ENCODE measurements at regions not wholly inside any gene's neighbourhood (a gene's known extent, or its start where the extent isn't known, plus 50 kb on each side); places are given as distances from the start of the nearest gene placed in this dataset.
A peak's percentile ranks its signal among the peaks of the same experiment; 100 is the strongest.

DNA sequence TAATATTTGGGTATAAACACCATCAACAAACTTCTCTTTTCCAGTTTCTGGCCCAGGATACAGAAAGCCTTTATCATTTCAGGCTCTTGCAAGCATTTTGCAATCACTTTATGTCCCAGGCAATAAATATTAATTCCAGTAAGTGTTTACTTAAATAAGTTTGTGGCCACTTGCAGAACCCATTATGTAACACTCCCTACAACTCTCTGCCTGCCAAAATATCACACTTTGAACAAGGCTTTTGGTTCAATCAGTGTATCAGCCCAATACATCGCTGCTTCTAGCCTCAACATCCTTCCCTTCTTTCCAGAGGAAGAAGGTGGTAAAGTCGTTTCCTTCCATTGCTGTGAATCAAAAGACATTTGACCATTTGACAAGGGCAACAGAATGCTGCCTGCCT is 203.0 kb upstream of the USP25 start:
- DNase-seq (ENCODE audit: low spot score), result no peak

DNA sequence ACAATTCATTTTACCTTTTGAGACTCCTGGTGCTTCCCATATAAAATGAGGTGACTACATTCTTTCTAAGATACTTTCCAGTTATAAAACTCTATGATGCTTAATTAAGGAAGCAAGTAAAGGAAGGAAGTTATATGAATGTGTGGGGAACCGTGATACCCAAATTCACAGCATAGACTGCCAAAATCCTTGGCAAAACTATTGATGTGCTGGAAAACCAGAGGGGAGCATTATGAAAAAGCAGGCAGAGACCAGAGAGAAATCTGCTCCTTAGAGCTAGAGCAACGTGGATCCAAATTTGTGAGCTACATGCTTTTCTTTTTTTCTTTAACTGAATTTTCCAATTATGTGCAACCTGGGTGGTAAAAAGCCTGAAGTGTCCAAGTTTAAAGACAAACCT is 201.4 kb upstream of the USP25 start:
- DNase-seq (ENCODE audit: low spot score), result no peak

DNA sequence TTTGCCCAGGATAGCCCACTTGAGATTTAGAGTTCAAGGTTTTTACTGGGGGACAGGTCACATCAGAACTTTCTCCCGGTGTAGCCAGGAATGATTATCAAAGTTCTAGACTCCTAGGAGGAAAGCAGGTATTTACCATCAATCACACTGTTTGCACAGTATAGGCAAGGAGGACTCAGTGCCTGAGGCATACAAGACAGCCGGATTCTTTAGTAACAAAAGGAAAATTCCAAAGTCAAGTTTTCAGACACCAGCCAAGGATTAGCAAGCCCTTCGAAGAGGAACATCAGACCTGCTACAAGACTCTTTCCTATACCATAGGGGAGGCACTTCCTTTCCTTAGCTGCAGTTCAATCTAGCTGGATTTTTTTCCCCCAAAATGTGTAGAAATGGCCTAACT is 197.8 kb upstream of the USP25 start:
- no peak for DNase-seq (ENCODE audit: low spot score)

DNA sequence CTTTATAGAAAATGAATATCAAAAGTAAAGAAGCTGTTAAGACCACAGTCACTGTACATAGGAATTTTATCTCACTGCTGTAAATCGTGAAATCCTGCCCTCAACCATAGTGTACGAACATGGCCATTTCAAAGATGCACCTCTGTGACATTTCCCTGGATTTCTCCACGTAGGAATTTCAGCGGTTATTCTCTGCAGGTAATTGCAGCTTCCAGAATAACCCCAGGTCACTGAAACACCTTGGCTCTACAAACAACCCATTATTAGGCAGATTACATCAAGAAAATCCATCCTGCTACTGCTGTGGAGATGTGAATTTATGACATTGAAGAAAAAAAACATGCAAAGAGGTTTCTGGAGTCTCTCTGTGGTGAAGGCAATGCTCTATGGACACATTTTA is 196.2 kb upstream of the USP25 start:
- DNase-seq (ENCODE audit: low spot score), result no peak

DNA sequence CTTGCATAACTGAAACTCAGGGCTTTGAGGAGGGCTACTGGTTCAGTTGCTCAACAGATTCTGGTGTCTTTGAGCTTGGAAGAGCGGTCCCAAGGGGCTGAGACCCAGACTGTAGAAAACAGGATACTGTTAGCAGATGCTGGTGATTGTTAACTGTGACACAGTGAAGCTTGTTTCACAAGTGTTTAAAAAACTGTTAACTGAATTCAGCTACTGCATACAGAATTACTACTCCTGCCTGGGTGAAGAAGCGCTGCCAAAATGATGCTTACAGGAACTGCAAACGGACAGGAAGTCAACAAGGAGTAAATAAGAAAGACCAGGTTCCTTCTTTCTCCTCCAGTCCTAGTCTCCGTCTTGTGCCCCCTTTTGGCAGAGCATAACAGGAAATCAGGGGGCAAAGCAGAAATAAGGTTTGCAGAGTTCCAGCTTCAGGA is 195.3 kb upstream of the USP25 start:
- no peak for DNase-seq (ENCODE audit: low spot score)

DNA sequence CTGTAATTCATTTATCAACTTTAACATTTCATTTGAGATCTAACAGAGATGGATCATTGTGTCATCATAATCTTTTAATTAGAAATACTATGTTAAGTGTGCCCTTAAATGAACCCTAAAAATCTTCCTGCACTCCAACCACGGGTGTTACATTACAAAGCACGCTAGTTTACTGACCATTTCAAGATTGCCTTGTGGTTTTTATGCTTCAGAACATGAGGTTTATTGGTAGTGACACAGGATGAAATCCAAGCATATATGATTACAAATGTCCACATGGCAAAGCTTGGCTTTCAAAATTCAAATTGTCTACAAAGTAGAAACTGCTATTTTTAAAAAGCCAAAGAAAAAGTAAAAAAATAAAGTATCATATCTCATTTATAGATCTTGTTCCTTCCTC is 190.4 kb upstream of the USP25 start:
- no peak for DNase-seq (ENCODE audit: low spot score)

DNA sequence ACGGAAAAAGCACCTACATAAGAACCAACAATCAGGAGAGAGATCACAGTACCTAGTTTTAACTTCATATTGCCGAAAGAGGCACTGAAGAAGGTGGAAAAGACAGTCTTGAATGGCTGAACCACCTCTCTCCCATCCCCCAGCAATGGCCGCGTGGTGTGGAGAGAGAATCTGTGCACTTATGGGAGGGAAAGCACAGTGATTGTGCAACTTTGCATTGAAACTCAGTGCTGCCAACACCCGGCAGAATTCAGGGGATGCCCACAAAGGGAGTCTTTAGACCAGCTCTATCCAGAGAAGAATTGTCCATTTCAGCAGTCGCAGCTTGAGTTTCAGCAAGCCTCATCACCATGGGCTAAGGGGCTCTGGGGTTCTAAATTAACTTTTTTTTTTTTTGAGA is 186.3 kb upstream of the USP25 start:
- no peak for DNase-seq (ENCODE audit: low spot score)

DNA sequence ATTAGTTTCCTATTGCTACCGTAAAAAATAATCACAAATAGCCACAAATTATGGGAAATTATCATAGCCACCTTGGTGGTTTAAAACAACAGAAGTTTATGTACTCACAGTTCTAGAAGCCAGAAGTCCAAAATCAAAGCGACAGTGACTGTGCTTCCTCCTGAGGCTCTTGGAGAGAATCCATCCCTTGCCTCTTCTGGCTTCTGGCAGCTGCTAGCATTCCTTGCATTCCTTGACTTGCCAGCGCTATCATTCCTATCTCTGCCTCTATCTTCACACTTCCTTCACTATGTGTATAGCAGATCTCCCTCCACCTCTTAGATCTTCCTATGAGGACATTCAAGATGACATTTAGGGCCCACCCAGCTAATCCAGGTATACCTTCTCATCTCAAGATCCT is 180.1 kb upstream of the USP25 start:
- peak; percentile 44 for DNase-seq (ENCODE audit: low spot score)

DNA sequence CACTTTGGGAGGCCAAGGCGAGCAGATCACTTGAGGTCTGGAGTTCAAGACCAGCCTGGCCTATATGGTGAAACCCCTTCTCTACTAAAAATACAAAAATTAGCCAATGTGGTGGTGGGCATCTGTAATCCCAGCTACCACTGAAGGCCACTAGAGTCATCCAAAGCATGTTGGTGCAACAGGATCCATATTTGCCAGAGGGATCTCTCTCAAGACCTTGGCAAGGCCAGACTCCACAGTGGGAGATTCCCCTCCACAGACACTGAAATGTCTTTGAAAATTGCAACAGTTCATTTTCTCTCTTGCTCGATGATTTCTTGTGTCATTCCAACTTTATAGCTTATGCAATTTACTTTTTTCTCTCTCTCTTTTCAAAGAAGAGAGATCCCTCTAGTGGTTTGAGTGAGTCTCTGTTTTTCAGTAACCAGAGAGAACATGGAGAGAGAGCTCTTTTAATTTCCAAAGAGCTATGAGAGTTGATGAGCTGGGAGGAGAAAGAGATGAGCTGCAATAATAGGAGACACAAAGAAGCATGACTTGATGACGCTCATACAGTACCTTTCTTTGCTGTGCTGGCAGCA is 176.8 kb upstream of the USP25 start:
- DNase-seq (ENCODE audit: low spot score), result peak; percentile 37

DNA sequence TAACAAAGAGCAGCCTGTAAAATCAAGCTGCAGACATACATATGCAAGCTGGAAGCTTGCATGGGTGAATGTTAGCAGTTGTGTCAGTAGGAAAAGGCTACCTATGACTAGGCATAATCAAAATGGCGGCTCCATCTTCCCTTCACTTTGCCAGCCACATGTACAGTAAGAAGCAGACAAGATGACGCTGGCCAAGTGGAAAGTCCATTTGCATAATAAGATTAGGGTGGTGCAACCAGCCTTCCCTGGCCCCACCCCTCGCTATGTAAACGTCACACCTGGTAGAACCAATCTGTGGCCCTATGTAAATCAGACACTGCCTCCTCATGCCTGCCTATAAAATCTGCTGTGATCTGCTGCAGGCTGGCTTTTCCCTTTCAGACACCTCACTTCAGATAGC is 171.9 kb upstream of the USP25 start:
- DNase-seq (ENCODE audit: low spot score), result no peak

DNA sequence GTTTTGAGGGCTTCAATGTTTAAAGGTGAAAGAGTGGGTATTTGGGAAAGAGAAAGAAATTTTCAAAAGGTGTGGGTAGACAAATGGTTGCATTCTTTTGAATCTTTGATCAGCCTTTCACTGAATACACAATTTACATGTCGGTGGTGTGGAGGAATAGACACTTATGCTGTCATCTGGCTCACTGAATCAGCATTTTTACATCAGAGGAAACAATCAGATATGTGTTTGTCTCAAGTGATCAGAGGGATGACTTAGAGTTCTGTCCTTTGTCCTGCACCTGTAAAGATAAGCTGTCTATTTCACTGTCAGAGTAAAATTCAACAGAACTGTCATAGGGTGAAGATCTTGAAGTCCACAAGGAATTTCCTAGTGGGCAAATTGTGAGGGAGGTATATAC is 170.9 kb upstream of the USP25 start:
- DNase-seq (ENCODE audit: low spot score), result no peak

DNA sequence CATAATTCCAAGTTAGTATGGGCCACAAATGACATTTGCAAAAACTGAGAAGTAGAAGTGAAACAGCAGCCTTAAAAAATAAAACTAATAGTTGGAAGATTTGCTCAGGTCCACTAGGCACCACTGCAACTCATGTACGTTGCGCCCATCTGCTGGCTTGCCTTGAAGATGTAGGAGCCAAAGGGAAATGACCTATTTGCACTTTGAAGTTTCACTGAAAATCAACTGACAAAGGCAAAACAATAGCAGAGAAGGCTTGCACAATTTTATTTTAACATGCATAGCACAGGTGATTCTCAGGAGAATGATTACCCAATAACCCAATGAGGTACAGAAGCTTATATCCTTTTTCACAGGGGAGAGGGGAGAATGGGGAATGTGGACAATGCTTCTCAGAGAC is 170.1 kb upstream of the USP25 start:
- no peak for DNase-seq (ENCODE audit: low spot score)

DNA sequence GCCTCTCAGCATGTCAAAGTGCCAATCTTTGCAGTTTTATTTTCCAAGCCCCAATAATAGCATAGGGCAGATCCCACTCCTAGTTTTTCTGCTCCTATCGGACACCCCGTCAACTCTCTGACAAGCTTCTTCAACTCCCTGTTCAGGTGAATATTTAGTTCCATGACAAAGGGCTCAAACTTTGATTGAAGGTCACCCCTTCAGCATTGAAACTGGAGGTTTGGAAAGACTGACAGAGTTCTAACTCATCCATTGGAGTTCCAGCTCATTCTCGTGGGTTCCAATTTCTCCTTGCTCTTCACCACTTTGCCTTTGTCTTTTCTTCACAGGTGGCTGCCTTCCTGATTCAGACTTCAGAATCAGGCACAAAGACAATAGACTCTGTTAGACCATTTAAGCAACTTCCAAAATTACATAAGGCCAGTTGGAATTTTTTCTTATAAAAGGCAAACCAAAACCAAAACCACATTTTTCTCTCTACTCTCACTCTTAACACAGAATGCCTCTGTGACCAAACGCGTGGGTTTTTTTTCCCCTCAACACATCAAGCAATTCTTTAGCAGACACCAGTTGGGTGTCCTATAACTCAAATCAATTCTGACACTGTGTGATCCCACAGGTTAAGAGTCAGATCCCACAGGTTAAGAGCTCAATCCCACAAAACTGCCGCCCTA is 169.3 kb upstream of the USP25 start:
- DNase-seq (ENCODE audit: low spot score), result peak; percentile 77

DNA sequence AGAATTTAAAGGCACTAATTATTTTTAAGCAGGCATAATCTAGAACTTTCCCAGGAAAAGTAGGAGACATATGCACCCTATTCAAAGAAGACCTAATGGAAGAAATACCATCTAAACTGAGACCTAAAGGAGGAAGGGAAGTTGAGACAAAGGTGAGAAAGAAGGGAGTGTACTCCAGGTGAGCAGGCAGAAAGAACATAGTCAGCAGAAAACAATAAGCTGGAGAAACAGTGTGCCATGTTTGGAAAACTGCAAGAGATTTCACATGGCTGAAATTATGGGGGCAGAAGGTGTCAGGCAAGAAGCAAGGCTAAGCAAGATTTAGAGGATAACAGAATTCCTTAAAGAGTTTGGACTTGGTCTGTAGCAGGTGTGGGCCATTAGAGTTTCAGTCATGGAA is 167.0 kb upstream of the USP25 start:
- no peak for DNase-seq (ENCODE audit: low spot score)

DNA sequence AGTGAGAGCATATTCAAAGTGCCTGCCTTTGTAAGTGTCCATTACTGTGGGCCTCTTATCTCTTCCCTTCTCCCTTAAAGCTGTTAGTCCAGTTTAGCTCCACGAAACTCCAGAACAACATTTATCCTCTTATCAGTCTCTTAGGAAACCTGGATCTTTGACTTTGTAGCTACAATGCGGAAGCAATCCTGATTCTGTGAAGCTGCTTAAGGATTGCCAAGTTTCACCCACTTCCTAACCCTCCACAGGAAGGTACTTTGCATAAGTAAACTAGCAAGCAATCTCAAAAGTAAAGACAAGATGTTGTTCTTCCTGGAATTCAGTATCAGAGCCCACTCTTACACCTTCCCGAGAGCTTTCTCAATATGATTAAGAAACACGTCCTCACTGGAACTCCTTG is 164.9 kb upstream of the USP25 start:
- DNase-seq (ENCODE audit: low spot score), result no peak

DNA sequence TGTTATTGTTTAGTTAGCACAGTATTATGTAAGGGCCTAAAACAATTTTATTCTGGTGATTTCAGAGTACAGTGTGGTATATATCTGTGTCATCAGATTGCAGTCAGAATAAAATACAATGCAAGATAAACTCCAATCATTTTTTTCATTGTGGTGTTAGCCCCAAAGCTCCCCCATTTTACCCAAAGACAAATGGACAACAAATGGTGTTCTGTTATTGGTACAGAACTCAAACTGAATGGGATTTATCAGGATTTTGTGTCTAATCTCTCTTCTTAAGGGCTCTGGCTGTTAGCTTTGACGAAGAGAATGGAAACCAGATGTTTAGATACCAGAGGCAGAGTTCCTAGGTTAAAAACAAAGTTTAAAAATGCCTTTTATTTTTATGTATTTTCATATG is 163.1 kb upstream of the USP25 start:
- no peak for DNase-seq (ENCODE audit: low spot score)

DNA sequence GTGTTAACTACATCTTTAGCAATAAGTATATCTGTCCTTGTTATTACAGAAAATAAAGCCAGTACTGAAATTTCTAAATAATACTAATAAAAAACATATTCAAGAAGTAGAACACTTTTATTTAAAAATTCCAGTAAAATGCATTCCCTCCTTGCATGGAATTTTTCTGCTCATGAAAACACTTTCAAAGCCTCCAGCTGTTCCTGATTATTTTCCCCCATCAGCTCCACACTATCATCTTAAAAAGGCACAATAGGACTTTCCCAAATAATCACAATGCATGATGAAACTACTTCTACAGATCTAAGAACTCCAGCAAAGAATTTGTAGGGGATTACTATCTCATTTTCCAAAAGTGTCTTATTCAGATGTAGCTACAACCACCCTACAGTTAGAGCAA is 162.6 kb upstream of the USP25 start:
- DNase-seq (ENCODE audit: low spot score), result no peak

DNA sequence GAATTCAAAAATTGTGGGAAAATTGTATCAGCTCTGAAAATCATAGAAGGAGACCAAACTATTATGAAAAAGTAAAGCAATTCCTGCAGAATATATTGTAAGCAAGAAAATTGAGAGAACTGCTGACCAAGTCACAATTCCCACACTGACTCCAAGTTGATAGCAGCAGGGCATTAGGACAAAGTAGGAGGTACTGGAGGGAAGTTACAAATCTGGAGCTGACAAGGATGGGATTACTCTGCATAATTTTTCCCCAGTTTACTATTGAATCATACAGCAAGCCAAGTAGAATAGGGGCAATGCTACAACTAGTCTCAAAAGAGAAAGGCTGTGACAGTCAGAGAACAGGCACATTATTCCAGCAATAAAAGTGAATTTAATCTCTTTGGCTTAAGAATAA is 161.3 kb upstream of the USP25 start:
- no peak for DNase-seq (ENCODE audit: low spot score)

DNA sequence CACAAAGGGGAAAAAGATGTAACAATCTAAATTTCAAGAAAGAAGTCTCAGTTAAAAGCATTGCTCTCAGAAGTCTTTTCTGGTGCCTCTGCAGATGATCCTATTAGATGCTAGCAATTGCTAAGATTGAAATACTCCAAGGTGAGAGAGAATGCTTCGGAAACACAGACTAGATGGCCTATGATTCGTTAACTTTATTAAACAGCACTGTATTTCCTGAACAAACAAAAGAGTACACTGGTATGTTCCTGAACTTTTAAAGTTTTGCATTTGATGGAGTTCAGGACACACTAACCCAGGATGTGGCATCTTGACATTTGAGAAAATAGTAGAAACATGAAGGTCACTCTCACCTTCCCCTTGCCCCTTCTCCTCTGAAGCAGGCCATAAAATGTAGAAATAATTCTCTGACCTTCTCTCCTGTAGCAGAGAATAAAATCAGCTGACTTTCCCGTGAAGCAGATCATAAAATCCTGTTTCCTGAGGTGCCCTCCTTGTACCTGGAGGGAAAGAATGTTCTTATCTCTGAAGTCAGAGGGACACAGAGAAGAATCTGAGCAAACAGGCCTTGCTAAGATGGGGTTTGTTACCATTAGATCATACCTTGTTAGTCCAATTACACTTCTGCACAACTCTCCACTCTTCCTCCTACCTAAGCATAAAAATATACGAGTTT is 142.9 kb upstream of the USP25 start:
- DNase-seq (ENCODE audit: low spot score), result no peak

DNA sequence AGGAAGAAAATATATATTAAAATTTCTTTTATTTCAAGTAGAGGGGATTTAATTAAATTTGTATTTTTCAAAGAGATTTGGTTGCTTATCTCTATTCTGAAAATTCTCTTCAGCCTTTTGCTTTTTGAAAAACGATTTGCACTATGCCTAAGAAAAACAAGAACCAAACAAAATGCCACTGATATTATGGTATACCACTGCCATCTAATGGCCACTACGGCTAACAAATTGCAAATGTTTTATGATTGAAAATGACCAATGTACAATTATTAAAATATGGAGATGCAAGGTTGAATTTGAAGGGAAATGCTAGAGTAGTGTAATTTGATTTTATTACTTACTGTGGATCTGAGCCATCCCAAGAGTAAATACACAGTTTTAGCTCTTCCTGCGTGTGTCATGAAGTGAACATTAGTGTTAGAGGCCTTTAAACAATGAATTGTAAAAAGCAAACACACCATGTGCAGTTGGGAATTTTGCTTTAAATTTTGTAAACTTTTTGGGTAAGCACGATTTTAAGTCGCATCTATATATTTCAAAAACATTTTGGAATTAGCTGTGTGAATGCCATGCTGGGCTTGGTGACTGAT is 137.4 kb upstream of the USP25 start:
- DNase-seq (ENCODE audit: low spot score), result peak; percentile 54

DNA sequence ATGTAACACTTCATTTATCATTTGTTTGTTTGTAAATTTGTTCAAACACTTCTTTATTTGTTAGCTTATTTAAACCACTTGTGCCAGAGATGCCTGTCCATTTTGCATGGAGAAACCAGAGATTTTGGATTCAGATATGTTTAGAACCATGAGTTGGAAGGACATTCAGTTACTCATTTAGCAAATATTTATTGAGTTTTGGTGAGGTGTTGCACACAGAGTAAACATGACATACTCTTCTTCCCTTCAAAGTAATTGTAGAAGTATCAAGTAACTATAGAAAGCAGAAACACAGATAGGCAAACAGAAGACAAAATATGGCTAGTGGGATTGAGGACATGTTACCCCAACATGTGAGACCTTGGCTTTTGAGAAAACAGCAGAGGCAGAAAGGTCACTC is 136.8 kb upstream of the USP25 start:
- no peak for DNase-seq (ENCODE audit: low spot score)

DNA sequence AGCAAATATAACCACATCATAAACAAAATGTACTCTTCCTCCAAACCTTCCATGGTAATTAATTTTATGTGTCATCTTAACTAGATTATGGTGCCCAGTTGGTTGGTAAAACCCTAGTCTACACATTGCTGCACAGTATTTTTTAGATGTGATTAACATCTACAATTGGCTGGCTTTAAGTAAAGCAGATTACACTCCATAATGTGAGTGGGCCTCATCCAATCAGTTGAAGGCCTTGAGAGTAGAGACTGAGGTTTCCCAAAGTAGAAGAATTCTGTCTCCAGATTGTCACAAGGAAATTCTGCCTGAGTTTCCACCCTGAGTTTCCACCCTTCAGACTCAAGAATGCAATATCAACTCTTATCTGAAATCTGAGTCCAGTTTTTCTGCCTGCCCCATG is 128.4 kb upstream of the USP25 start:
- no peak for DNase-seq (ENCODE audit: low spot score)

DNA sequence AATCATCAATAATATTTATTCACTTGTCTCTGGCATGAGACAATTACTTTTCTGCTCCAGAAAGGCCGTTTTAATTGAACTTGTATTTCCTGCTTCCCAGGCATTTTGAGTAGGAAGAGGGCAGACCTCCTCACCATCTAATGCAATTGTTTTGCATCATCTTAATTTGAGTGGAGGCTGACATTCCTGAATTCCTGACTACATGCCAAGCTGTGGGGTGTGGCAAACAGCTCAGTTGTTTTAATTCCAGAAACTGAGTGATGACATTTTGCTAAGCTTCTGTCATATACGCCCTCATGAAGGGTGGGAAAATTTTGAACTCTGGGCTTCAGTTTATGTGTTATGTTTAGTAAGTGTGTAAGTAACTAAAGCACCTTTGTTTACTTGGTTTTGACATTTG is 125.4 kb upstream of the USP25 start:
- DNase-seq (ENCODE audit: low spot score), result peak; percentile 62
